GM19395 (cell line): ENCODE measurements at regions not wholly inside any gene's neighbourhood (a gene's known extent, or its start where the extent isn't known, plus 50 kb on each side); places are given as distances from the start of the nearest gene placed in this dataset.

ENCODE experiments used
- ATAC-seq: cut with Tn5 transposase; IDR thresholded peaks from one replicate; pipeline ENCODE4 v1.9.1; 2021; ENCODE audit warnings: mild to moderate bottlenecking, moderate library complexity; ENCODE audit not compliant: unreplicated experiment

- ATAC-seq: no peak
Observed at GRCh38 chr2:41895334-41895664, 152.5 kb upstream of the PKDCC start.

- ATAC-seq: peak; percentile 90
Observed at GRCh38 chr2:41896186-41896846, 151.5 kb upstream of the PKDCC start.

GRCh38 chr2:41899189-41899588 is 148.6 kb upstream of the PKDCC start:
- no peak for ATAC-seq

GRCh38 chr2:41900101-41900577 is 147.7 kb upstream of the PKDCC start:
- no peak for ATAC-seq

GRCh38 chr2:41902897-41903296 is 144.9 kb upstream of the PKDCC start:
- no peak for ATAC-seq

- ATAC-seq: no peak
Observed at GRCh38 chr2:41903474-41904135, 144.2 kb upstream of the PKDCC start.

GRCh38 chr2:41904459-41904858 is 143.4 kb upstream of the PKDCC start:
- ATAC-seq: no peak

- no peak for ATAC-seq
Observed at GRCh38 chr2:41905597-41906337, 142.1 kb upstream of the PKDCC start.

- ATAC-seq: no peak
Observed at GRCh38 chr2:41906338-41906725, 141.5 kb upstream of the PKDCC start.

- no peak for ATAC-seq
Observed at GRCh38 chr2:41907141-41907540, 140.7 kb upstream of the PKDCC start.

- ATAC-seq: no peak
Observed at GRCh38 chr2:41907771-41908207, 140.0 kb upstream of the PKDCC start.

GRCh38 chr2:41908349-41908748 is 139.5 kb upstream of the PKDCC start:
- ATAC-seq: no peak

GRCh38 chr2:41909584-41909983 is 138.2 kb upstream of the PKDCC start:
- no peak for ATAC-seq

- ATAC-seq: no peak
Observed at GRCh38 chr2:41910126-41910525, 137.7 kb upstream of the PKDCC start.

GRCh38 chr2:41911033-41911432 is 136.8 kb upstream of the PKDCC start:
- ATAC-seq: no peak

- ATAC-seq: no peak
Observed at GRCh38 chr2:41912337-41912736, 135.5 kb upstream of the PKDCC start.

- ATAC-seq: no peak
Observed at GRCh38 chr2:41912776-41913175, 135.0 kb upstream of the PKDCC start.

- no peak for ATAC-seq
Observed at GRCh38 chr2:41913311-41913710, 134.5 kb upstream of the PKDCC start.

GRCh38 chr2:41913921-41914609 is 133.8 kb upstream of the PKDCC start:
- ATAC-seq: no peak

GRCh38 chr2:41914936-41915335 is 132.9 kb upstream of the PKDCC start:
- ATAC-seq: no peak

GRCh38 chr2:41916177-41916576 is 131.6 kb upstream of the PKDCC start:
- no peak for ATAC-seq
